ENCODE measurements at regions not wholly inside any gene's neighbourhood (a gene's known extent, or its start where the extent isn't known, plus 50 kb on each side); places are given as distances from the start of the nearest gene placed in this dataset.
"Not testable (repeated sequence)": the region's sequence is repeated elsewhere in the genome, so short reads cannot be mapped to it uniquely, and the experiment has no call there.

- DNase-seq = no peak
Measured at GRCh38 chr7:106583706-106584690, 77.0 kb downstream of the CCDC71L start.

- no peak for DNase-seq
Measured at GRCh38 chr7:106583100-106583499, 77.9 kb downstream of the CCDC71L start.

DNA sequence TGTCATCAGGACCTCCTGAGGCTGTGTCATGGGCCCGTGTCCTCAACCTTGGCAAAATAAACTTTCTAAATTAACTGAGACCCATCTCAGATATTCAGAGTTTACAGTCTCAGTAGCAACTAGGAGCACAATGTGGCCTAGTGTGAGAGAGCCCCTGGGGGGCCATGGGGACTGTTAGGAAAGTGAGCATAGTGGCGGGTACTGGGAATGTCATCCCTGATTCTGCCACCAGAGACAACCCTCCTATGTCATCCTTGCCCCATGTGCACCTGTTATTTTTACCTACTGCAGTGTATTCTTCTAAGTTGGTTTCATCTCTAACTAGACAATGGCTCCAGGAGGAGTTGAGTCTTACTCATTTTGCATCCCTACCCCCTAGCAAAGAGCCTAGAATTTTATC lies 78.6 kb downstream of the CCDC71L start:
- no peak for DNase-seq

DNA sequence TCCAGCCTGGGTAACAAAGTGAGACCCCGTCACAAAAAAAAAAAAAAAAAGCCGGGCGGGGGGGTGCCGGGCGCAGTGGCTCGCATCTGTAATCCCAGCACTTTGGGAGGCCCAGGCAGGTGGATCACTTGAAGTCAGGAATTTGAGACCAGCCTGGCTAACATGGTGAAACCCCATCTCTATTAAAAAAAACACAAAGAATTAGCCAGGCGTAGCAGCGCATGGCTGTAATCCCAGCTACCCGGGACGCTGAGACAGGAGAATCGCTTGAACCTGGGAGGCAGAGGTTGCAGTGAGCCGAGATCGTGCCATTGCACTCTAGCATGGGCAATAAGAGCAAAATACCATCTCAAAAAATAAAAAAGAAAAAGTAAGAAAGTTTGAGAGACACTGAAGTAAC lies 81.9 kb downstream of the CCDC71L start:
- DNase-seq = not testable (repeated sequence)

DNA sequence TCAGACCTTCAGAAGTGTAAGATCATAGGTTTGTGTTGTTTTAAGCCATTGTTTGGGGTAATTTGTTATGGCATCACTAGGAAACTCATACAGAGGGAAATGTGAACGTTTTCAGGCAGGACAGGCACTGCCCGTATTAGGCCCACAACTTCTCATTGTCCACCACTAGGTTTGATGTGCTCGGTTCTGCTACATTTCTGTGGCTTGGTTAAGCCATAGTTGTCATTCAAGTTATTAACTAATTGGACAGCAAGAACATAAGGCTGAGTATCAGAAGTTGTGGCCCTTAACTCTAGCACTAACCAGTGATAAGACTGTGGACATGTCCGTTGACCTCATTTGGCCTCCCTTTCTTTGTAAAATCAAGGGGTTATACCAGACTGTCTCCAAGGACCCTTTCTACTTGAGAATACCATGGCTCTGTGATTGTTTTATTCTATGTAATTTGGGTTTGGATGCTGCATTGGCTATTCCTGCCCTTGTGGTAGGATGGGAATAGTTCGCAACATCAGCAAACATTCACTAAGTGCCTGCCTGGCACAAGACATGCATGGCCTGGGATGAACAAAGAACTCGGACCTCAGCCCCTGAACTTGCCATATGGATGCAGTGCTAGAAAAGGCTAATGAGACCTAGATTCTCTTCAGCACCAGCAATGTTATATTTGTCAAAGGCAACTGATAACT lies 85.7 kb downstream of the CCDC71L start:
- DNase-seq = no peak

DNA sequence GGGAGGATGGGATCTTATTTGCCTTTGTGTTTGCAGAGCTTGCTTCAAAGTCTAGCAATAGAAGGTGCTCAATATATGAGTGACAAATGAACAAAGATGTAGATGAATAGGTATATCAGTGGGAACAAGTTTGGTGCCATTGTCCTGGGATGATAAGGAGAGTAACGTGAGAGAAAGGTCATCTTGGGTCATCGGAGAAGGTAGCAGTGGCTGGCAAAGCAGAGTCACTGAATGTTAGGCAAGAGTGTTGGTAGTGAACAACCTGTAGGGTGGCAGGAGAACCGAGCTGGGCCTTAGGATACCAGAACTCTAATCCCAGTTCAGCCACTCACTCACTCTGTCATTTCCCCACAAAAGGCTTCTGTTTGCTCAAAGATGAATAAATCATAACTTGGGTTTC lies 87.2 kb downstream of the CCDC71L start:
- DNase-seq = no peak

GRCh38 chr7:106573125-106573663 lies 87.8 kb downstream of the CCDC71L start:
- no peak for DNase-seq

- no peak for DNase-seq
Measured at GRCh38 chr7:106572394-106573124, 88.4 kb downstream of the CCDC71L start.

GRCh38 chr7:106571563-106571962 lies 89.4 kb downstream of the CCDC71L start:
- DNase-seq = no peak

DNA sequence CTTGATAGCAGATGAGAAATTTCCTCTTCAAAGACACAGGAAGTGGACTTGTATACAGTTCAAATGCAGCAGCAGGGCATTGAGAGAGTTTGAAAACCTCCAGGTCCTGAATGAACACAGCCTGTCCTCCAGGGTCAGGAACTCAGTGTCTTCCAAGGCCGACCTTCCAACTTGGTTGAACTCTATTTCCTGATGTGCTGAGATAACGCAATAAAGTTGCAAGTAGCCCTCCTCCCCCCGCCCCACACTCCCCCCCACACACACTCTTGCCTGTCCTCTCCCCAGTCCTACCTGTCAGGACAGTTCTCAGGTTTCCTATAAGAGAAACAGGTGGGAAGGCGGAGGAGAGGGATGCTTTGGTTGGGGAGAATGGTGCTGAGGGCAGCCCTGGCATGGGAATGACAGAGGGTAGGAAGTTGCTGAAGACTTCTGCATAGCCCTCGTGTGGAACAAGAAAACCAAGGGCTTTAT lies 90.0 kb downstream of the CCDC71L start:
- no peak for DNase-seq

- DNase-seq = no peak
Measured at GRCh38 chr7:106570146-106570545, 90.8 kb downstream of the CCDC71L start.

DNA sequence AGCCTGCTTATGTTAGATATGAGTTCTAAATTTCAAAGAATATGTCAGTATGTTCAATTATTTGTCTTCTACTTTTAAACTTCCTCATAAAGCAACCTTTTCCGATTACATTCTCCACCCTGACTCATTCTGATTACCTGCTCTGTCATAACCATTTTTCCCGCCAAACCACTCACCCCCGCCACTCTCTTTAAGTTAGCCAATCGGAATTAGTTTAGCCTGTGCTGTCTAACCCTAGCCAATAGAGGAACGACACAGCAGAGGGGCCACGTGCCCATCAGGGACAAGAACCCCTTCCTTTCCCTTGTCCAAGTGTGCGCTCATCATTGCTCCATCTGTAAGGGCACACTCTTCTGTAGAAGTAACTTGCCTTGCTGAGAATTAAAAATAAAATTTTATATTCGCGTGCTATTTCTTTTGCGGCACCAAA lies 91.4 kb downstream of the CCDC71L start:
- DNase-seq = no peak

GRCh38 chr7:106568680-106569499 lies 92.1 kb downstream of the CCDC71L start:
- DNase-seq = no peak

GRCh38 chr7:106568002-106568679 lies 92.8 kb downstream of the CCDC71L start:
- no peak for DNase-seq

- DNase-seq = not testable (repeated sequence)
Measured at GRCh38 chr7:106567204-106568001, 93.6 kb downstream of the CCDC71L start.

DNA sequence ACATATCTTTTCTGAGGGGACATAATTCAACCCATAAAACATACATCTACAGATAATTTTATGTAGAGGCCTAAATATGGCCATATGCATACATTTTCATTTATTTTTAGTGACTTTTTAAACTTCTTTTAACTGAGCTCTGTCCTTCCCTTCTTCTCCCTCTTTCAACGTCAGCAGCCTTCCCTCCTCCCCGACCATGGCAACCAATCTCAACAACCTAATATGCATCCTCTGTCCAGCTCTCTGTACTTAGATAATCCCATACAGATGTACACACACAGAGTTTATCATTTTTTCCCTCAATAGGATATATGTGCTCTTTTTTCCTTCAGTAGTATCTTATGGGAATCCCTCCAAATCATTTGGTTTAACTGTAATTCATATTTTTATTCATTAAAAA lies 94.3 kb downstream of the CCDC71L start:
- DNase-seq = no peak

DNA sequence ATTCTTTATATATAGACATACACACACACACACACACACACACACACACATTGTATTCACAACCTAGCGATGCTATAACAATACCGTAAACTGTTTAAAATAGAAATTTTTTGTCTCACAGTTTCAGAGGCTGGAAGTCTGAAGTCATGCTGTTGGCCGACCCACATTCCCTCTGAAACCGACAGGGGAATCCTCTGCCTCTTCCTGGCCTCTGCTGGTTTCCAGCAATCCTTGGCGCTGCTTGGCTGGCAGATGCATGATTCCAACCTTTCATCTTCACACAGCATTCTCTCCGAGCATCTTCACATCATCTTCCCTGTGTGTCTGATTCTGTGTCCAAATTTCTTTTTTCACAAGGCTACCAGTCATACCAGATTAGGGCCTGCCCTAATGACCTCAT lies 94.8 kb downstream of the CCDC71L start:
- no peak for DNase-seq

GRCh38 chr7:106565428-106565827 lies 95.5 kb downstream of the CCDC71L start:
- DNase-seq = no peak

DNA sequence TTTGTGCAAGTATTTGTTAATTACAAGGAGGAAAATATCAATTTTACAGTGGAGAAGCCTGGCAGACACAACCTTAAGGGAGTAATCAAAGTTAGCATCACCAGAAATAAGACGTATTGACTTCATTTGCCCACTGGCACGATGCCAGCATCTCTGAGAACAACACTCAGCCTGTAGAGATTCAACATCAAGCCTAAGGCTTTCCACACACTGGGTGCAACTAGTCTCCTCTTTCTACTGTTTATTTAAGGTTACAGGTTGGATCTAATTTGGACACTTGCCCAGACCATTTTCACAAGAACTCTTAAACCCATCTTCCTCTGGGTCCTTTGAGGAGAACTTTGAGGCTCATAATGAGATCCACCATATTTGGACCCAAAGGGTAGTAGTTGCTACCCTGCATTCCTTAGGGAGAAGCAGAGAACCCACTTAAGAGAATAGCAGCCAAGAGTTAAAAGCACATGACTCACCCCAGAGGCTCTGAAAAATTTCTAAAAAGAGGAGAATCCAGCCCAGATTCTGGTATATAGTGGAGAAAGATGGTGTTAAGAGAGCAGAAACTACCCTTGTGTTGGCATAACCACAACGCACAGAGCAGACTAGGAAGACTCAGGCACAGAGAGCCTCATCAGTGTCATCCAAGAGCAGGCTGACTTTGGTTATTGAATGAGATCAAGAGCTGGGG lies 97.3 kb downstream of the CCDC71L start:
- DNase-seq = no peak

Measured in activated naive CD4-positive, alpha-beta T cell (primary cell).